ENCODE measurements at regions not wholly inside any gene's neighbourhood (a gene's known extent, or its start where the extent isn't known, plus 50 kb on each side); places are given as distances from the start of the nearest gene placed in this dataset.

DNA sequence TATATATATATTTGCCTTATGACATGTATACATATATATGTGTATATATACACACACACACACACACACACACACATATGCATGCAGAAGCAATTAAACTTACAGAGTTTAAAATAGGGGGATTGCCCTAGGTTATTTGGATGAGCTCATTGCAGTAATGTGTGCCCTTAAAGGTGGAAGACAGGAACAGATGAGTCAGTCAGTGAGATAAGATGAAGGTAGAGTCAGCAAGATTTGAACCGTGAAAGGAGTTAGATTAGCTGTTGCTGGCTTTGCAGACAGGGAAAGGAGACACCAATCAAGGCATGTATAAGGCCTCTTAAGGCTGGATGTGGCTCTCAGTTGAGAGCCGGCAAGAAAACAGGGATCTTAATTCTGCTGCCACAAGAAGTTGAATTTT is 902.4 kb upstream of the RAG2 start:
- DNase-seq (ENCODE audit: low read depth, low spot score) = no peak
- TF ChIP-seq, protein P1, sequence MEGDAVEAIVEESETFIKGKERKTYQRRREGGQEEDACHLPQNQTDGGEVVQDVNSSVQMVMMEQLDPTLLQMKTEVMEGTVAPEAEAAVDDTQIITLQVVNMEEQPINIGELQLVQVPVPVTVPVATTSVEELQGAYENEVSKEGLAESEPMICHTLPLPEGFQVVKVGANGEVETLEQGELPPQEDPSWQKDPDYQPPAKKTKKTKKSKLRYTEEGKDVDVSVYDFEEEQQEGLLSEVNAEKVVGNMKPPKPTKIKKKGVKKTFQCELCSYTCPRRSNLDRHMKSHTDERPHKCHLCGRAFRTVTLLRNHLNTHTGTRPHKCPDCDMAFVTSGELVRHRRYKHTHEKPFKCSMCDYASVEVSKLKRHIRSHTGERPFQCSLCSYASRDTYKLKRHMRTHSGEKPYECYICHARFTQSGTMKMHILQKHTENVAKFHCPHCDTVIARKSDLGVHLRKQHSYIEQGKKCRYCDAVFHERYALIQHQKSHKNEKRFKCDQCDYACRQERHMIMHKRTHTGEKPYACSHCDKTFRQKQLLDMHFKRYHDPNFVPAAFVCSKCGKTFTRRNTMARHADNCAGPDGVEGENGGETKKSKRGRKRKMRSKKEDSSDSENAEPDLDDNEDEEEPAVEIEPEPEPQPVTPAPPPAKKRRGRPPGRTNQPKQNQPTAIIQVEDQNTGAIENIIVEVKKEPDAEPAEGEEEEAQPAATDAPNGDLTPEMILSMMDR (IDR thresholded peaks at IDR 0.05; ENCODE audit: low read depth, low read length) = no peak
- ChIA-PET CTCF (no interaction called here), POLR2A (no interaction called here)
- no peak overlapping the region for H3K27ac ChIP-seq (ENCODE audit: low read depth, low read length)
- no peak overlapping the region for H3K4me3 ChIP-seq (ENCODE audit: low read depth, low read length)
- H3K27me3 ChIP-seq (ENCODE audit: control insufficient read depth, insufficient read depth, low read length) = no peaks in the 10 kb centered on the region
- H3K9me3 ChIP-seq (ENCODE audit: control insufficient read depth, insufficient read depth, low read length) = no peaks in the 10 kb centered on the region

DNA sequence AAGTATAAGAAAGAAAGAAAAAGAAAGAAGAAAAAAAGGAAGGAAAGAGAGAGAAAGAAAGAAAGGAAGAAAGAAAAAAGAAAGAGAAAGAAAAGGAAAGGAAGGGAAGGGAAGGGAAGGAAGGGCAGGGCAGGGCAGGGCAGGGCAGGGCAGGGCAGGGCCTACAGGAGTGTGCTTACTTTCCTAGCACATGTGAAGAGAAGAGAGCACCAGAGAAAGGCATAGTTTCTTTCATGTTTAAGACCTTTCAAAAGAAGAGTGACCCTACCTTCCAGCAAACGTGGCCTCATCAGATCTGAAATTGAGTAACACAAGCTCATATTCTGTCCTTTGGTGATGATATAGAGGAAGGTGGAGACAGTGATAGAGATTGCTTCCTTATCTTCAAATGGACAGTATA is 899.3 kb upstream of the RAG2 start:
- no peak for DNase-seq (ENCODE audit: low read depth, low spot score)
- POLR2A ChIA-PET = no interaction called here
- Histone ChIP-seq H3K27me3 (ENCODE audit: control insufficient read depth, insufficient read depth, low read length) (no peaks in the 10 kb centered on the region), H3K4me3 (ENCODE audit: low read depth, low read length) (no peak overlapping the region), H3K9me3 (ENCODE audit: control insufficient read depth, insufficient read depth, low read length) (no peaks in the 10 kb centered on the region), H3K27ac (ENCODE audit: low read depth, low read length) (no peak overlapping the region)
- CTCF ChIA-PET = no interaction called here
- TF ChIP-seq, protein P1 (IDR thresholded peaks at IDR 0.05; ENCODE audit: low read depth, low read length) = no peak

DNA sequence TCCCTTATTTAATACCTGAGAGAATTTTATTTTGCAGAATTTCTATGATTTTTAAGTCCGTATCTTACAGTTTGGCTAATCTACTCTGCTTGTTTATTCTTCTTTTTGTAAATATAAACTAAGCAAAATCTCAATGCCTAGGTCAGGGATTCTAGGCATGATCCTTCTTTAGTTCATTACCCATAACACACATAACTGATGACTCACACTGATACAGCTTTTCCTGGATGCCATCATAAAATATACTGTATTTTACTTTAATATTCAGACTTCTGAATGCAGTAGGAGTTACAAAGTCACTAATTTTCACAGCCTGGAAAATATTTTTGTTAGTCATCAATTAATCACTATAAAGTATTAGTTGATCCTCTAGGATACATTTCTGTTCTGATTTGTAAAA is 898.2 kb upstream of the RAG2 start:
- H3K4me3 ChIP-seq (ENCODE audit: low read depth, low read length) = no peak overlapping the region
- TF ChIP-seq, protein P1 (IDR thresholded peaks at IDR 0.05; ENCODE audit: low read depth, low read length) = no peak
- no peaks in the 10 kb centered on the region for H3K27me3 ChIP-seq (ENCODE audit: control insufficient read depth, insufficient read depth, low read length)
- no peak overlapping the region for H3K27ac ChIP-seq (ENCODE audit: low read depth, low read length)
- CTCF ChIA-PET = no interaction called here
- no peak for DNase-seq (ENCODE audit: low read depth, low spot score)
- POLR2A ChIA-PET = no interaction called here
- no peaks in the 10 kb centered on the region for H3K9me3 ChIP-seq (ENCODE audit: control insufficient read depth, insufficient read depth, low read length)

DNA sequence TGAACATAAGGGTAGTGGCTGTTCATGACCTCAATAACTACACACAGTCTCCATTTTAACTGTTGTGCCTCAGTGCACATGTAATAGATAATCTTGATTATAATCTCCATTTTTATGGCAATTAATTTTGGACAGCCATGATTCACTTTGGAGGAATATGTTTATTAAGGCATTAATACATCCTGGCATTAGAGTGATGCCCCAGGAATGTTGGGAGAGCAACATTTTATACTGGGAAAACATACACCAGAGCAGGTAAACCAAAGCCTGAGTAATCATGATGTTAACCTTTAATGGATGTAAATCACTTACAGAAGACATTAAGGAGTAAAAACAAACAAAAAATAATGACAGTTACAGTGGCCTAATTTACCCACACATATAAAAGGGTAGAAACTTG is 886.3 kb upstream of the RAG2 start:
- Histone ChIP-seq H3K27ac (ENCODE audit: low read depth, low read length) (no peak overlapping the region), H3K9me3 (ENCODE audit: control insufficient read depth, insufficient read depth, low read length) (no peaks in the 10 kb centered on the region), H3K4me3 (ENCODE audit: low read depth, low read length) (no peak overlapping the region), H3K27me3 (ENCODE audit: control insufficient read depth, insufficient read depth, low read length) (no peaks in the 10 kb centered on the region)
- TF ChIP-seq, protein P1 (IDR thresholded peaks at IDR 0.05; ENCODE audit: low read depth, low read length) = no peak
- POLR2A ChIA-PET = no interaction called here
- CTCF ChIA-PET = no interaction called here
- no peak for DNase-seq (ENCODE audit: low read depth, low spot score)

DNA sequence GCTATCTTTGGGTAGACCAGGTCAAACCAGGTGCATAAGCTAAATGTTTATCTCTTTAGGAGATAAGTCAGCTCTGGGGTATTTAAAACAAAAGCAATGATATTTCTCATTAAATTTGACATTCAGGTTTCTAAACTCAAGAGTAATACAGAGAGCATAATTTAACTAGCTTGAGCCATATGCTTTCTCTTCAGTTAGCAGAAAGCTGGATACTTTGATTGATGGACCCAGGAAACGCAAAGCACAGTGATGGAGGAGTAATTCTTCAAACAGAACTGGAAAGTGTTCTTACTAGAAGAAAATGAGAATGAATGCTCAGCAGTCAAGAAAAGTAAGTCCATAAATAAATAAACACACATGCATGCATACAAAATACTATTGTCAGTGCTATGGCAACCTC is 885.7 kb upstream of the RAG2 start:
- TF ChIP-seq, protein P1 (IDR thresholded peaks at IDR 0.05; ENCODE audit: low read depth, low read length) = no peak
- ChIA-PET CTCF (interaction anchor here (0.7 kb wide), 1 partner anchor 158 kb away, joined by 5 read pairs; no protein-coding TSS in a partner anchor), POLR2A (no interaction called here)
- Histone ChIP-seq H3K9me3 (ENCODE audit: control insufficient read depth, insufficient read depth, low read length) (no peaks in the 10 kb centered on the region), H3K27ac (ENCODE audit: low read depth, low read length) (no peak overlapping the region), H3K27me3 (ENCODE audit: control insufficient read depth, insufficient read depth, low read length) (no peaks in the 10 kb centered on the region), H3K4me3 (ENCODE audit: low read depth, low read length) (no peak overlapping the region)
- DNase-seq (ENCODE audit: low read depth, low spot score) = no peak
